ENCODE measurements at regions not wholly inside any gene's neighbourhood (a gene's known extent, or its start where the extent isn't known, plus 50 kb on each side); places are given as distances from the start of the nearest gene placed in this dataset.

- no peak for DNase-seq (ENCODE audit: low spot score)
- in situ Hi-C loops (cut with MboI; ENCODE audit: low sequenced_read_pairs, unreplicated experiment), result no loop called here
- TF ChIP-seq, protein P1, sequence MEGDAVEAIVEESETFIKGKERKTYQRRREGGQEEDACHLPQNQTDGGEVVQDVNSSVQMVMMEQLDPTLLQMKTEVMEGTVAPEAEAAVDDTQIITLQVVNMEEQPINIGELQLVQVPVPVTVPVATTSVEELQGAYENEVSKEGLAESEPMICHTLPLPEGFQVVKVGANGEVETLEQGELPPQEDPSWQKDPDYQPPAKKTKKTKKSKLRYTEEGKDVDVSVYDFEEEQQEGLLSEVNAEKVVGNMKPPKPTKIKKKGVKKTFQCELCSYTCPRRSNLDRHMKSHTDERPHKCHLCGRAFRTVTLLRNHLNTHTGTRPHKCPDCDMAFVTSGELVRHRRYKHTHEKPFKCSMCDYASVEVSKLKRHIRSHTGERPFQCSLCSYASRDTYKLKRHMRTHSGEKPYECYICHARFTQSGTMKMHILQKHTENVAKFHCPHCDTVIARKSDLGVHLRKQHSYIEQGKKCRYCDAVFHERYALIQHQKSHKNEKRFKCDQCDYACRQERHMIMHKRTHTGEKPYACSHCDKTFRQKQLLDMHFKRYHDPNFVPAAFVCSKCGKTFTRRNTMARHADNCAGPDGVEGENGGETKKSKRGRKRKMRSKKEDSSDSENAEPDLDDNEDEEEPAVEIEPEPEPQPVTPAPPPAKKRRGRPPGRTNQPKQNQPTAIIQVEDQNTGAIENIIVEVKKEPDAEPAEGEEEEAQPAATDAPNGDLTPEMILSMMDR (IDR thresholded peaks at IDR 0.05; ENCODE audit: borderline replicate concordance, control extremely low read depth, extremely low read depth, insufficient read depth, missing control alignments), result no peak
Observed at GRCh38 chr9:79895232-79895631, 323.5 kb downstream of the TLE4 start.

GRCh38 chr9:79889369-79889768 is 317.6 kb downstream of the TLE4 start:
- DNase-seq (ENCODE audit: low spot score), result no peak
- in situ Hi-C loops (cut with MboI; ENCODE audit: low sequenced_read_pairs, unreplicated experiment), result no loop called here
- TF ChIP-seq, protein P1 (IDR thresholded peaks at IDR 0.05; ENCODE audit: borderline replicate concordance, control extremely low read depth, extremely low read depth, insufficient read depth, missing control alignments), result no peak

- TF ChIP-seq, protein P1 (IDR thresholded peaks at IDR 0.05; ENCODE audit: borderline replicate concordance, control extremely low read depth, extremely low read depth, insufficient read depth, missing control alignments), result no peak
- DNase-seq (ENCODE audit: low spot score), result no peak
- in situ Hi-C loops (cut with MboI; ENCODE audit: low sequenced_read_pairs, unreplicated experiment), result no loop called here
Observed at GRCh38 chr9:79885093-79885857, 313.5 kb downstream of the TLE4 start.

DNA sequence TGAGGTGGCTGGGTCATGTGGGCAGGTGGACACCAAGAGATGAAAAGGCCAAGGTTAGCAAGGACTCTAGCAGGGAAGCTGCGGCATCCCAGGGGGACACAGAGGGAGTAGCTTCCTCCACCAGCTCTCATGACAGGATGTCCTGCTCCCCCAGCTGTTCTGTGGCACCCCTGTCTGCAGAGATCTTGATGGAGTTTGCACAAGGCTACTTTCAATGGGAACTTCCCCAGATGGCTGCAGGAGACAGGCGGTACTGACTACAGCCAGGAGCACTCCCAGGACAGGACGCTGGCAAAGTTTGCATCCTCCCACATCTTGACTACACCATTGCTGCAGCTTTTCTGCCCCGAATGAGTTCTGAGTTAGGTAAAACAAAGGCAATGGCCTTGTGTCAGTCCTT is 312.8 kb downstream of the TLE4 start:
- in situ Hi-C loops (cut with MboI; ENCODE audit: low sequenced_read_pairs, unreplicated experiment), result no loop called here
- TF ChIP-seq, protein P1 (IDR thresholded peaks at IDR 0.05; ENCODE audit: borderline replicate concordance, control extremely low read depth, extremely low read depth, insufficient read depth, missing control alignments), result no peak
- DNase-seq (ENCODE audit: low spot score), result no peak

- in situ Hi-C loops (cut with MboI; ENCODE audit: low sequenced_read_pairs, unreplicated experiment), result no loop called here
- TF ChIP-seq, protein P1 (IDR thresholded peaks at IDR 0.05; ENCODE audit: borderline replicate concordance, control extremely low read depth, extremely low read depth, insufficient read depth, missing control alignments), result no peak
- no peak for DNase-seq (ENCODE audit: low spot score)
Observed at GRCh38 chr9:79883073-79883645, 311.4 kb downstream of the TLE4 start.

DNA sequence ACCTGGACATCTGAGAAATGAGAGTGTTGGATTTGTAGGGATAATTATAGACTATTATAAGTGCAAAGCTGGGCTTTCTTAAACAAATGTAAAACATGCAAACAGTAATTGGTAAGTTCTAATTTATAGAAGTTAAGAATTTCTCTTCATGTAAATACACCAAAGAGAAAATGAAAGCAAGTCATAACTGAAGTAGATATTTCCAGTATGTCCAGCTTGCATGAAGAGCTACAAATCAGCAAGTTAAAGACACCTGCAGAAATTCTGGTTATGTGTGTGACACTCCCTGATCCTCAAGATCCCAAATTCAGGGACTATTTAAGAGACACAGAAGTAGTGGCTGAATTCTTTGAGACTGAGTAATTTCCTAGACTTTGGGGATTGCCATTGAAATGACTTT is 308.9 kb downstream of the TLE4 start:
- no peak for DNase-seq (ENCODE audit: low spot score)
- TF ChIP-seq, protein P1 (IDR thresholded peaks at IDR 0.05; ENCODE audit: borderline replicate concordance, control extremely low read depth, extremely low read depth, insufficient read depth, missing control alignments), result no peak
- in situ Hi-C loops (cut with MboI; ENCODE audit: low sequenced_read_pairs, unreplicated experiment), result no loop called here

All from GM13976 (cell line).